GM21723 (cell line): ENCODE measurements at regions not wholly inside any gene's neighbourhood (a gene's known extent, or its start where the extent isn't known, plus 50 kb on each side); places are given as distances from the start of the nearest gene placed in this dataset.

Source experiments
- ATAC-seq: cut with Tn5 transposase; IDR thresholded peaks from one replicate; pipeline ENCODE4 v1.9.1; 2021; ENCODE audit warnings: mild to moderate bottlenecking, moderate library complexity; ENCODE audit not compliant: unreplicated experiment

GRCh38 chr4:187541666-187542065 lies 453.9 kb upstream of the ZFP42 start:
- ATAC-seq: no peak

- ATAC-seq: no peak
Observed at GRCh38 chr4:187544461-187545053, 451.0 kb upstream of the ZFP42 start.

DNA sequence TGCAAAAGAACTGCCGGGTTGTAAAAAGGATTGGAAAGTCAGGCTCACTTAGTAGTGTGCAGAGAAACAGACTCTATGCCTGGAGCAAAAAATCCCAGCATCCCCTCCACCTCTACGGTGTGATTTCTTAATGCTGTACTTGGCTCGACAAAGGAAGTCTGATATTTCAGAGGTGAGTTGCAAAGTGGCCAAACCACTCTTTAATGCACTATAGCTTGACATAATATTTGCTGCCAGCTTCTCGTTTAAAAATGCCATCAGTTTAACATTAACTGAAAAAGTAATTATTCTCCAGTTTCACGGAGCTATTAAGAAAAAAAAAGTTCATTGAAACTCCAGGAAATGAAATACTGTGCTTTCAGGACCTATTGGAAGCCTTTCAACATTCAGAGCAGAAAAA lies 448.3 kb upstream of the ZFP42 start:
- no peak for ATAC-seq

GRCh38 chr4:187550256-187550950 lies 445.2 kb upstream of the ZFP42 start:
- no peak for ATAC-seq

GRCh38 chr4:187552781-187553180 lies 442.8 kb upstream of the ZFP42 start:
- ATAC-seq: no peak

GRCh38 chr4:187555174-187555573 lies 440.4 kb upstream of the ZFP42 start:
- ATAC-seq: no peak

DNA sequence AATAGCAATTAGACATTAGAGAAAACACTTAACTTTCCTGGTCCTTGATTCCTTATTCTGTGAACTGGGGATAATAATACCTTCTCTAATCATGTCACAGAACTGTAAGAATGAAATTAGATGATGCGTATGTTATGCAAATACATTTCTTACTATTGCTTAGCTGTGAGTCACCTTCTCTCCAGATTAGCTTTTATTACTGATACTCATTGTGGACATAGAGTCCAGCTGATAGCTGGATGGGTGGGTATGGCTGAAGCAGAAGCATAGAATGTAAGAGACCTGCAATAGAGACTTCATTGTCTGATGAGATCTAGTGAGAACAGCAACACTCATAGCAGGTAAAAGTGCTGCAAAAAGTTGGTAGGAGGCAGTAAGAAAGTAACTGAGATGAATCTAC lies 437.2 kb upstream of the ZFP42 start:
- no peak for ATAC-seq

- no peak for ATAC-seq
Observed at GRCh38 chr4:187562345-187562744, 433.2 kb upstream of the ZFP42 start.

- no peak for ATAC-seq
Observed at GRCh38 chr4:187565416-187565815, 430.2 kb upstream of the ZFP42 start.

DNA sequence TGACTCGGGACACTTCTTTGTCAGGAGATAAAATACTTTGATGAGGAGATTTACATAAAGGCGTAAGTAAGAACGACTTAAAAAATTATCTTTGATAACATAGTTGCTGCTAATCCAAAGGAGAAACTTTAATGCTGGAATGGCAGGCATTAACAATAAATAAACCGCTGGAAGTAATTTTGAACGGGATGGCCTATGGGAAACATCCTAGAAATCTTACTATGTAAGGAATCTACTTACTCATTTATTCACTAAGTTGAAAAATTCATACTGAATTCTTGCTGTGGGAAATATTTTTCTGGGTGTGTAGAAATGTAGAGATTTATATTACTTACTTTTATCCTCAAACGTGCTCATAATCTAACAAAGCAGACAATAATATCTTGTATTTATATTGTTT lies 425.7 kb upstream of the ZFP42 start:
- ATAC-seq: no peak

- ATAC-seq: no peak
Observed at GRCh38 chr4:187575706-187576105, 419.9 kb upstream of the ZFP42 start.

DNA sequence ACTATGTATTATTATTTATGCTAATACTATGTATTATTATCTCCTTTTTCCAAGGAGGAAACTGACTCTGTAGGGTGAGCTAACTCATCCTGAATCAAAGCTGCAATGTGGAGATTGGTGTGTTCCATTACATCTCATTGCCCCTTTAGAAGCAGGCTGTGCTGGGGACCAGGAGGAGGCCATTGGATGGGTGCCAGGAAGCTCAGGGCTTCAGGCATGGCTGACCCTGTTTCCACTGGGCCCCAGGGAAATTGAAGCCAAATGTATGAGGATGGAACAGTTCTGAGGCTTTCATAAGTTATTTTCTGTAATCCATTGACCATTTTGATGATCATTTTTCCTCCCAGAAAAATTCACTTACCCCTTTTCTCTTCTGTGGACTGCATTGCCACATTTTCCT lies 418.8 kb upstream of the ZFP42 start:
- no peak for ATAC-seq

DNA sequence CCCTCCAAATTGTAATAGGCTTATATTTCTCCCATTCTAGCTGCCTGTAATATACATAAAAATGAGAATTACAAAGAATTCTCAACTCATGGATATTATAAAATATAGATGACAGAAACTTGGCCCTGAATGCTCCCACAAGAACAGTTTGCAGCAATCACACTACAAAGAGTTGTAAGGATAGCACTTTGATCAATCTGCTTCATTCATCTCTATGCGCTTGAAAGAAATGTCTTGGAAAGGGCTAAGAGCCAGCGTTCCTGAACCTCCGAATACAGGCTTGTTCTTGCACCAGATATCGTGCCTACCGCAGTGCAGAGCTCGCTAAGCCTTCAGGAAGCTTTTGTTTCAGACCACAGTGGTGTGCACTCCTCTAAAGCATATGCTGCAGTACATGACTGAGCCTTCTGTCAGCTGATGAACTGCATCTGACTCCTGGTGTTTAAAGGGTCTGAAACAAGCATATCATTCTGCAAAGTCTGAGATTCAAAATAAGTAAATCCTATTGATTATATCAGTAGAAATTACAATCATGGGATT lies 417.6 kb upstream of the ZFP42 start:
- ATAC-seq: no peak

DNA sequence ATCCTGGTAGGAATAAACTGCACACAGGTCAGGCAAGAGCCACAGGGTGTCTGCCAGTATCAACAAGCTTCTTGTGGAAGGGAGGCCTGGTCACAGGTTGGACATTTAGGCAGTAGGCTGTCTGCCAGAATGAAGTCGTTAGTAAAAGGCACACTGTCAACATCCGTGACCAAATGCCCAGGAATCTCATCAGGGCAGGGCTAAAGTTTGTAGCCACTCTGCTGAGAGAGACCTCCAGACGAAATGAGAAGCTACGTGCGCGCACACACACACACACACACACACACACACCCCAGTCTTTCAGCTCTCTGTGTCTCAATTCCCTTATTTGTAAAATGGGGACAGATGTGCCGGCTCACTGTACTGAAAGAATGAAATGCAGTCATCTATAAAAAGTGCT lies 408.7 kb upstream of the ZFP42 start:
- no peak for ATAC-seq

DNA sequence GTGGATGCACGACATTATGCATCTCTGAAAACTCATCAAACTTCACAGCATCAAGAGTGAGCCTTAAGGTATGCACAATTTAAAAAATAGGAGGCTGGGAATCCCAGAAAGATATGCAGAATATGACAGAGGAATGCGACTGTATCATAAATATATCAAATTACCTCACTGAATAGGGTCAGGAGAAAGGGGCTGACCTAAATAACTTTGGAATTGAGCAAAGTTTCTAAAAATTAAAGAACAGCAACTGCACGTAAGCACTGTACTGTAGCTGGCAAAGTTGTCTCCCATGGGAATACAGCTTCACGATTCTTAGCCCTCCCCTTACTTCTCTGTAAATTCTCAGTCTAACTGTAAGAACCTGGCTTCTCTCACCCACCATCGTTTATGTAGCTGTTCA lies 397.4 kb upstream of the ZFP42 start:
- ATAC-seq: no peak

GRCh38 chr4:187602339-187603092 lies 393.1 kb upstream of the ZFP42 start:
- no peak for ATAC-seq

GRCh38 chr4:187603093-187604025 lies 392.2 kb upstream of the ZFP42 start:
- no peak for ATAC-seq

DNA sequence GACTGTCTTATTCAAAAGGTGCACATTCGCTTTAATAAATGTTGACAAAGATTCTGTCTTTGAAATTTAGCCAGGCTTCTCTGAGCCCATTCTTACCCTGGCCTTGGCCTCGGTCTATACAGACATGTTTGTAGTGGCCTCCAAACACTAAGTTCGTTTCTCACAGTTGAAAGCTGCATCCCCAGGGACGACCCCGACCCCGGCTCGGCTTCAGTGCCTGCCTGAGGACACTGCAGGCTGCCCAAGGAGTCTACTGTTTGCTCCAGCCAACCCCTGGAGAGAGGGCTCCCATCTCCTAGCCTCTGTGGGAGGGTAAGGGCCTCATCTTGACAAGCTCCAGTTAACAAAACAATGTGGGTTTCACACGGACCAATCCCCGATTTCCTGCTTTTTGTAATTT lies 390.6 kb upstream of the ZFP42 start:
- ATAC-seq: no peak

DNA sequence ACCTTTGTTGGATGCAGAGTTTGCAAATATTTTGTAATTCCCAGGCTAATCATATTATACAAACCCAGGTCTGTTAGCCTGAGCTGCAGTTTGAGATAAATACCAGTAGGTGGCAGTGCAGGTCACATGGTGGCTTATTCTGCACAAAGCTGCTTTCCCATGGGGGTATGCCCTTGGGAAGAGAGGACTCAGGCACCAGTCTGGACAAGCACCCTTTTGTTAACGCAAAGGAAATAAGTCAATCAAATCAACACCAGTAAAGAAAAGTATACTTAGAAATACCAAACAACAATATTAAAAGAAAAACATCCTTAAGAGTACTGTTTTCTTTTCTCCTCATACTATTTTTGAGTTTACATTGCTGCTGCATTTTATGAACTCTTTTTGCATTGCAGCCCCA lies 389.0 kb upstream of the ZFP42 start:
- ATAC-seq: peak; percentile 78

- no peak for ATAC-seq
Observed at GRCh38 chr4:187608001-187608421, 387.6 kb upstream of the ZFP42 start.

- no peak for ATAC-seq
Observed at GRCh38 chr4:187612301-187612700, 383.3 kb upstream of the ZFP42 start.
